NCI-H524 treated with DMSO at 0.1 percent for 48 hours (cell line): ENCODE measurements at regions not wholly inside any gene's neighbourhood (a gene's known extent, or its start where the extent isn't known, plus 50 kb on each side); places are given as distances from the start of the nearest gene placed in this dataset.
"Not testable (repeated sequence)": the region's sequence is repeated elsewhere in the genome, so short reads cannot be mapped to it uniquely, and the experiment has no call there.

ENCODE experiments used
- DNase-seq: peaks from one replicate; lab custom pipeline; 2025; lab: John Stamatoyannopoulos, UW

GRCh38 chr12:67759829-67760228 is 111.3 kb downstream of the DYRK2 start:
- no peak for DNase-seq

- no peak for DNase-seq
Observed at GRCh38 chr12:67760586-67761275, 112.2 kb downstream of the DYRK2 start.

GRCh38 chr12:67761566-67761965 is 113.0 kb downstream of the DYRK2 start:
- DNase-seq, result no peak

- no peak for DNase-seq
Observed at GRCh38 chr12:67764055-67764454, 115.5 kb downstream of the DYRK2 start.

- no peak for DNase-seq
Observed at GRCh38 chr12:67764946-67765619, 116.5 kb downstream of the DYRK2 start.

- no peak for DNase-seq
Observed at GRCh38 chr12:67765776-67766766, 117.5 kb downstream of the DYRK2 start.

GRCh38 chr12:67772267-67773169 is 124.0 kb downstream of the DYRK2 start:
- DNase-seq, result no peak

GRCh38 chr12:67773896-67774295 is 125.4 kb downstream of the DYRK2 start:
- DNase-seq, result no peak

GRCh38 chr12:67774983-67775587 is 126.5 kb downstream of the DYRK2 start:
- DNase-seq, result no peak

- DNase-seq, result no peak
Observed at GRCh38 chr12:67780580-67781084, 132.1 kb downstream of the DYRK2 start.

- no peak for DNase-seq
Observed at GRCh38 chr12:67782573-67782972, 134.0 kb downstream of the DYRK2 start.

- no peak for DNase-seq
Observed at GRCh38 chr12:67783393-67783792, 134.8 kb downstream of the DYRK2 start.

GRCh38 chr12:67784831-67785230 is 136.3 kb downstream of the DYRK2 start:
- no peak for DNase-seq

- DNase-seq, result no peak
Observed at GRCh38 chr12:67786086-67786485, 137.5 kb downstream of the DYRK2 start.

- DNase-seq, result no peak
Observed at GRCh38 chr12:67788118-67788517, 139.6 kb downstream of the DYRK2 start.

GRCh38 chr12:67789266-67789665 is 140.7 kb downstream of the DYRK2 start:
- DNase-seq, result no peak

- no peak for DNase-seq
Observed at GRCh38 chr12:67790660-67791059, 142.1 kb downstream of the DYRK2 start.

GRCh38 chr12:67791362-67791761 is 142.8 kb downstream of the DYRK2 start:
- not testable (repeated sequence) for DNase-seq

GRCh38 chr12:67792185-67792584 is 143.6 kb downstream of the DYRK2 start:
- no peak for DNase-seq

GRCh38 chr12:67794161-67794560 is 145.6 kb downstream of the DYRK2 start:
- no peak for DNase-seq

GRCh38 chr12:67795236-67795635 is 146.7 kb downstream of the DYRK2 start:
- DNase-seq, result no peak
